ENCODE measurements at regions not wholly inside any gene's neighbourhood (a gene's known extent, or its start where the extent isn't known, plus 50 kb on each side); places are given as distances from the start of the nearest gene placed in this dataset.

GRCh38 chr17:5812590-5812989 is 228.3 kb upstream of the NLRP1 start:
- H3K4me3 ChIP-seq (ENCODE audit: low read depth, low read length) = no peak overlapping the region
- no peak for TF ChIP-seq CTCF (conservative IDR thresholded peaks at IDR 0.05; ENCODE audit: low read depth, low read length)
- DNase-seq (ENCODE audit: low read depth) = no peak

- no peak for DNase-seq (ENCODE audit: low read depth)
- no peak overlapping the region for H3K4me3 ChIP-seq (ENCODE audit: low read depth, low read length)
- no peak for TF ChIP-seq CTCF (conservative IDR thresholded peaks at IDR 0.05; ENCODE audit: low read depth, low read length)
Measured at GRCh38 chr17:5813357-5813756, 229.0 kb upstream of the NLRP1 start.

GRCh38 chr17:5815396-5815795 is 231.1 kb upstream of the NLRP1 start:
- no peak for DNase-seq (ENCODE audit: low read depth)
- no peak overlapping the region for H3K4me3 ChIP-seq (ENCODE audit: low read depth, low read length)
- TF ChIP-seq CTCF (conservative IDR thresholded peaks at IDR 0.05; ENCODE audit: low read depth, low read length) = no peak

GRCh38 chr17:5816491-5817070 is 232.3 kb upstream of the NLRP1 start:
- H3K4me3 ChIP-seq (ENCODE audit: low read depth, low read length) = no peak overlapping the region
- no peak for DNase-seq (ENCODE audit: low read depth)
- no peak for TF ChIP-seq CTCF (conservative IDR thresholded peaks at IDR 0.05; ENCODE audit: low read depth, low read length)

- DNase-seq (ENCODE audit: low read depth) = no peak
- H3K4me3 ChIP-seq (ENCODE audit: low read depth, low read length) = no peak overlapping the region
- TF ChIP-seq CTCF (conservative IDR thresholded peaks at IDR 0.05; ENCODE audit: low read depth, low read length) = no peak
Measured at GRCh38 chr17:5817475-5818395, 233.4 kb upstream of the NLRP1 start.

- DNase-seq (ENCODE audit: low read depth) = no peak
- no peak for TF ChIP-seq CTCF (conservative IDR thresholded peaks at IDR 0.05; ENCODE audit: low read depth, low read length)
- no peak overlapping the region for H3K4me3 ChIP-seq (ENCODE audit: low read depth, low read length)
Measured at GRCh38 chr17:5819396-5819795, 235.1 kb upstream of the NLRP1 start.

Data from choroid plexus epithelial cell (primary cell).